Esophagus squamous epithelium (tissue), 5 donors: ENCODE measurements at regions not wholly inside any gene's neighbourhood (a gene's known extent, or its start where the extent isn't known, plus 50 kb on each side); places are given as distances from the start of the nearest gene placed in this dataset.

Experiments used
- DNase-seq: peaks from one replicate; lab custom pipeline; 2025; lab: John Stamatoyannopoulos, UW
- H3K27ac ChIP-seq, 4 donors: fragments of 200-600 bp; sonication (generic); one replicate each; pipeline ENCODE4 v1.5.1; 2016 to 2019; ENCODE audit warnings: mild to moderate bottlenecking in 1 of 4
- H3K27me3 ChIP-seq, 4 donors: fragments of 200-600 bp; sonication (generic); 1 replicate in 3 of 4; 2 replicates in 1 of 4; pipeline versions ENCODE4 v1.5.1 to v1.6.0; 2017 to 2021; ENCODE audit warnings: antibody characterized with exemption in 1 of 4
- H3K36me3 ChIP-seq, 3 donors: fragments of 200-600 bp; sonication (generic); one replicate each; pipeline ENCODE4 v1.5.1; 2016 to 2019
- H3K4me1 ChIP-seq, 3 donors: fragments of 200-600 bp; sonication (generic); one replicate each; pipeline ENCODE4 v1.5.1; 2017 to 2019
- H3K4me3 ChIP-seq, 4 donors: fragments of 200-600 bp; sonication (generic); 1 replicate in 3 of 4; 2 replicates in 1 of 4; pipeline ENCODE4 v1.5.1; 2016 to 2019; ENCODE audit warnings: mild to moderate bottlenecking in 2 of 4, moderate library complexity in 1 of 4
- H3K9me3 ChIP-seq, 3 donors: fragments of 200-600 bp; sonication (generic); one replicate each; pipeline ENCODE4 v1.5.1; 2016 to 2019
- CTCF ChIP-seq, 6 experiments: fragments of 450-650 bp in 4 of 6; fragments of 200-600 bp in 2 of 6; sonication (generic) in 2 of 6; IDR thresholded peaks; one replicate each; pipeline ENCODE4 v1.5.1; 2016 to 2019; ENCODE audit warnings: antibody characterized with exemption in 6 of 6, mild to moderate bottlenecking in 4 of 6, moderate library complexity in 4 of 6
- POLR2A ChIP-seq, 4 donors: fragments of 450-650 bp; IDR thresholded peaks; one replicate each; pipeline ENCODE4 v1.6.1; 2017; ENCODE audit warnings: antibody characterized with exemption in 4 of 4, mild to moderate bottlenecking in 4 of 4, moderate library complexity in 3 of 4
- WGBS, 2 donors: methylation state at CpG; one replicate each; pipeline ENCODE4 v1.1.5; 2018; 5-methylcytosine and 5-hydroxymethylcytosine counted together
- intact Hi-C: fragments of 100-400 bp; cut with DNase I; formaldehyde crosslinking; loops from one replicate; pipeline ENCODE4 v1.15.0; 2022
- donor health status: DM: yes; HTN: yes; CAD: no.

DNA sequence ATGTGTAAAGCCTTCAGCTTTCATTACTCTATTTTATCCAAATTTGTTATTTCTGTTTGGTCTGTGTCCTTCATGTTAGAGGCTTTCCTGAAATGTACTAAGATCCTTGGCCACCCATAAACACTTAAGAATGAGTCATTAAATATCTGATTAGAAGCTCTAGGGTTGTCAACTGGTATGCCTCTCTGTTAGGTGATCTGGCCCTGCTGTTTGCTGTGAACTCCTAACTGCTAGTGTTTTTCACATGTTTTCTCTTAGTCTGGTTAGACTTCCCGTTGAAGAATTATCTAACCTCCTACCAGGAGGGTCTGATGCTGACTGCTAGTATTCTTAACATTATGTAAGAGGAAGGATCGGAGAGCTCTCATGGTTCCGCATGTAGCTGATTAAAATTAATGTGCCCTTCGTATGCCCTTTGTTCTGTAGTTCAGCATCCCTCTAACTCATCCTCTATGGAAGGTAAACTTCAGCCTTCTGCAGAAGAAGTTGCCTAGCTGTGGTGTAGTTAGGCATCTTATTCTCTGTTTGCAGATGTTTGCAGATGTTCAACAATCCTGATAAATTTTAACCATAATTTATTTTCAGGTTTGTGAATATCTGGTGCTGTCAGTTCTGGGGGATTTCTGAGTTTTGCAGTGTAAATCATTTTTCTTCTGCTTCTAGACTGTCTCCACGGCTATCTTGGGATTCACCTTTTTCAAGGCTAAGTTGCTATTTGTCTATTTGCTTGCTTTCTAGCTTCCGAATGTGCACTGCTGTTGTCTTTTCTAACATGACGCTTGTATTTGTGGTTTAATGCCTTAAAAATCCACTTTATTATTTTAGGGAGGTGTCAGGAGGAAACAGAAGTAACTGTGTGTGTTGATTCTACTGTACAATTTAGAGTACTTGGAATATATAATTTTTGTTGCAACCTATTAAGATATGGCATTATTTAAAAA lies 207.2 kb upstream of the SPRY2 start:
- Histone ChIP-seq H3K4me1 (no peaks in the 10 kb centered on the region), H3K27ac (no peak overlapping the region), H3K4me3 (no peak overlapping the region), H3K27me3 (no peaks in the 10 kb centered on the region), H3K36me3 (no peaks in the 10 kb centered on the region), H3K9me3 (no peaks in the 10 kb centered on the region)
- whole genome bisulfite sequencing, 2 donors, result 78 to 82% methylated on average over 7 of the region's 7 CpGs
- DNase-seq, result no peak
- TF ChIP-seq POLR2A (IDR thresholded peaks at IDR 0.05), result no peak
- intact Hi-C loops, result no loop called here

DNA sequence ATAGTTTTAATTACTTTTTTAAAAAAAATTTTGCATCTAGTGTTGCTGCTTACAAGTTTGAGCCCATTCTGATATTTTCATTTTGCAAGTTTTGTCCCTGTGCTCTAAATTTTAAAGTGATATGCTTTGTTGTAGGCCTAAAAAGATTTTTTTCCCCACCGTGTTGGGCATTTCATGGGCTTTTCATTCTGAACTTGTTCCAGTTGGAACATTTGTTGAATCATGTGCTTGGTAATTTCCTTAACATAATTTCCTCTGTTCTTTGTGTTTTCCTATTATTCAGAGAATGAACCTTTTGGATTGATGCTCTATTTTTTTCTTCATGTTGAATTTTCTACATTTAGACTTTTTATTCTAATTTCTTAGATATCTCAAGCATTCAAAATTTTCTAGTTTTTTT lies 206.4 kb upstream of the SPRY2 start:
- Histone ChIP-seq H3K9me3 (no peaks in the 10 kb centered on the region), H3K27ac (no peak overlapping the region), H3K36me3 (no peaks in the 10 kb centered on the region), H3K4me1 (no peaks in the 10 kb centered on the region), H3K27me3 (no peaks in the 10 kb centered on the region), H3K4me3 (no peak overlapping the region)
- no peak for DNase-seq
- WGBS, 2 donors, result 56 to 79% methylated on average over 1 of the region's 1 CpG
- TF ChIP-seq POLR2A (IDR thresholded peaks at IDR 0.05) (no peak), CTCF (IDR thresholded peaks at IDR 0.05) (no peak)
- intact Hi-C loops, result no loop called here

GRCh38 chr13:80533175-80533574 lies 192.2 kb upstream of the SPRY2 start:
- no peak for DNase-seq
- Histone ChIP-seq H3K27me3 (no peaks in the 10 kb centered on the region), H3K36me3 (no peaks in the 10 kb centered on the region), H3K4me1 (no peaks in the 10 kb centered on the region), H3K9me3 (peaks cover 0 to 7% (median 4%) of the 10 kb centered on the region in 3 donors), H3K27ac (no peak overlapping the region), H3K4me3 (no peak overlapping the region)
- 80 to 93% methylated on average over 1 of the region's 1 CpG for WGBS, 2 donors
- intact Hi-C loops, result no loop called here
- no peak for TF ChIP-seq CTCF (IDR thresholded peaks at IDR 0.05)

GRCh38 chr13:80530902-80531301 lies 190.0 kb upstream of the SPRY2 start:
- intact Hi-C loops, result no loop called here
- 81 to 100% methylated on average over 1 of the region's 1 CpG for WGBS, 2 donors

DNA sequence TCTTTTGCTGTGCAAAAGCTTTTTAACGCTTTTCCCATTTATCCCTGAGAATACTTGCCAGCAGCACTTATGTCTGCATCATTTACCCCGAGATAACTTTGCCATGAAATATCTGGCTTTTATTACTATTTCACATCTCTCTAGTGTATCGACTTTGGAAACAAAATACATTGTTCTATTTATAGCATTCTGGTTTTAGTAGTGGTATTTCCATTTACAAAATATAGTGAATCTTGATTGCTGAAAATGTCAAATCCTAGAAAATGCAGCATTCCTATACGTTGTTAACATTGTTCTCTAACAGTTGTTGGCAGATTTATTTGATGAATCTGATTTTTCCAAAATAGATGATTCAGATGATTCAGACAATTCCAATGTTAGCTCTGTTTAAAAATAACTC lies 189.3 kb upstream of the SPRY2 start:
- WGBS, 2 donors, result 66 to 70% methylated on average over 4 of the region's 4 CpGs
- H3K4me1 ChIP-seq, result no peaks in the 10 kb centered on the region
- no peak overlapping the region for H3K4me3 ChIP-seq
- TF ChIP-seq POLR2A (IDR thresholded peaks at IDR 0.05) (no peak), CTCF (IDR thresholded peaks at IDR 0.05) (no peak)
- no peak overlapping the region for H3K27ac ChIP-seq
- no peak for DNase-seq
- intact Hi-C loops, result no loop called here
- H3K27me3 ChIP-seq, result no peaks in the 10 kb centered on the region
- peaks cover 0 to 7% (median 4%) of the 10 kb centered on the region in 3 donors for H3K9me3 ChIP-seq
- no peaks in the 10 kb centered on the region for H3K36me3 ChIP-seq

More at GRCh38 chr13:80530902-80531301, 190.0 kb upstream of the SPRY2 start:
- Histone ChIP-seq H3K4me1 (no peaks in the 10 kb centered on the region), H3K27ac (no peak overlapping the region), H3K36me3 (no peaks in the 10 kb centered on the region), H3K9me3 (peaks cover 0 to 7% (median 4%) of the 10 kb centered on the region in 3 donors), H3K4me3 (no peak overlapping the region), H3K27me3 (no peaks in the 10 kb centered on the region)
- TF ChIP-seq POLR2A (IDR thresholded peaks at IDR 0.05), result no peak
- TF ChIP-seq CTCF (IDR thresholded peaks at IDR 0.05), result no peak
- no peak for DNase-seq
